Activated naive CD8-positive, alpha-beta T cell treated with anti-CD3 and anti-CD28 coated beads, Interleukin-2, amount 50 U/mL, for 24 hours (primary cell): ENCODE measurements at regions not wholly inside any gene's neighbourhood (a gene's known extent, or its start where the extent isn't known, plus 50 kb on each side); places are given as distances from the start of the nearest gene placed in this dataset.
"Not testable (repeated sequence)": the region's sequence is repeated elsewhere in the genome, so short reads cannot be mapped to it uniquely, and the experiment has no call there.

ENCODE experiments used
- ATAC-seq: fragments of 150-1000 bp; cut with Tn5 transposase; one replicate; pipeline ENCODE4 v1.10.0; 2021
- DNase-seq: peaks from one replicate; pipeline ENCODE4 v3.0.0; 2021
- H3K27ac Mint-ChIP-seq: one replicate; pipeline ENCODE4 v1.8.0; 2021; ENCODE audit warnings: mild to moderate bottlenecking, mixed read lengths
- H3K27me3 Mint-ChIP-seq: one replicate; pipeline ENCODE4 v1.8.0; 2021; ENCODE audit warnings: mixed read lengths
- H3K36me3 Mint-ChIP-seq: one replicate; pipeline ENCODE4 v1.8.0; 2021; ENCODE audit warnings: low read depth, mixed read lengths
- H3K4me1 Mint-ChIP-seq: one replicate; pipeline ENCODE4 v1.8.0; 2021; ENCODE audit warnings: mixed read lengths
- H3K4me3 Mint-ChIP-seq: one replicate; pipeline ENCODE4 v1.8.0; 2021; ENCODE audit warnings: mild to moderate bottlenecking, moderate library complexity, mixed read lengths
- H3K9me3 Mint-ChIP-seq: one replicate; pipeline ENCODE4 v1.8.0; 2021; ENCODE audit warnings: mixed read lengths

- not testable (repeated sequence) for H3K27me3 Mint-ChIP-seq, H3K36me3 Mint-ChIP-seq, H3K9me3 Mint-ChIP-seq, H3K4me3 Mint-ChIP-seq, H3K27ac Mint-ChIP-seq, ATAC-seq, H3K4me1 Mint-ChIP-seq, DNase-seq
Observed at GRCh38 chr2:129204581-129204980, 774.9 kb upstream of the RAB6C start.

GRCh38 chr2:129205176-129205575 lies 774.3 kb upstream of the RAB6C start:
- H3K36me3 Mint-ChIP-seq: no peaks in the 10 kb centered on the region
- H3K9me3 Mint-ChIP-seq: no peaks in the 10 kb centered on the region
- no peak for ATAC-seq

GRCh38 chr2:129205766-129206165 lies 773.7 kb upstream of the RAB6C start:
- Mint-ChIP-seq H3K4me3 (no peak overlapping the region), H3K27me3 (no peaks in the 10 kb centered on the region), H3K36me3 (no peaks in the 10 kb centered on the region), H3K27ac (no peak overlapping the region), H3K4me1 (no peaks in the 10 kb centered on the region), H3K9me3 (no peaks in the 10 kb centered on the region)
- DNase-seq: no peak
- ATAC-seq: no peak

More at GRCh38 chr2:129205176-129205575, 774.3 kb upstream of the RAB6C start:
- DNase-seq: no peak
- H3K4me1 Mint-ChIP-seq: no peaks in the 10 kb centered on the region
- H3K27ac Mint-ChIP-seq: no peak overlapping the region
- no peak overlapping the region for H3K4me3 Mint-ChIP-seq
- H3K27me3 Mint-ChIP-seq: no peaks in the 10 kb centered on the region

GRCh38 chr2:129212299-129212958 lies 767.0 kb upstream of the RAB6C start:
- DNase-seq: no peak
- no peak overlapping the region for H3K27ac Mint-ChIP-seq
- H3K36me3 Mint-ChIP-seq: no peaks in the 10 kb centered on the region
- no peak for ATAC-seq
- no peak overlapping the region for H3K4me3 Mint-ChIP-seq
- H3K4me1 Mint-ChIP-seq: no peaks in the 10 kb centered on the region
- H3K9me3 Mint-ChIP-seq: no peaks in the 10 kb centered on the region
- H3K27me3 Mint-ChIP-seq: no peaks in the 10 kb centered on the region

- no peak overlapping the region for H3K27ac Mint-ChIP-seq
- H3K27me3 Mint-ChIP-seq: peaks cover 2% of the 10 kb centered on the region
- H3K9me3 Mint-ChIP-seq: peaks cover 7% of the 10 kb centered on the region
Observed at GRCh38 chr2:129224022-129224421, 755.4 kb upstream of the RAB6C start.

GRCh38 chr2:129224486-129224885 lies 755.0 kb upstream of the RAB6C start:
- Mint-ChIP-seq H3K27me3 (peaks cover under 1% of the 10 kb centered on the region), H3K9me3 (peaks cover 7% of the 10 kb centered on the region), H3K27ac (no peak overlapping the region), H3K4me1 (no peaks in the 10 kb centered on the region), H3K4me3 (no peak overlapping the region), H3K36me3 (no peaks in the 10 kb centered on the region)
- ATAC-seq (no peak), DNase-seq (no peak)

More at GRCh38 chr2:129224022-129224421, 755.4 kb upstream of the RAB6C start:
- ATAC-seq (no peak), DNase-seq (no peak)
- Mint-ChIP-seq H3K36me3 (no peaks in the 10 kb centered on the region), H3K4me3 (no peak overlapping the region), H3K4me1 (no peaks in the 10 kb centered on the region)

GRCh38 chr2:129229196-129229595 lies 750.3 kb upstream of the RAB6C start:
- H3K36me3 Mint-ChIP-seq: no peaks in the 10 kb centered on the region
- DNase-seq: no peak
- no peak overlapping the region for H3K27ac Mint-ChIP-seq
- H3K4me3 Mint-ChIP-seq: no peak overlapping the region
- no peaks in the 10 kb centered on the region for H3K9me3 Mint-ChIP-seq
- H3K4me1 Mint-ChIP-seq: no peaks in the 10 kb centered on the region
- no peak for ATAC-seq
- H3K27me3 Mint-ChIP-seq: no peaks in the 10 kb centered on the region

GRCh38 chr2:129229830-129230441 lies 749.5 kb upstream of the RAB6C start:
- no peak for ATAC-seq
- no peaks in the 10 kb centered on the region for H3K4me1 Mint-ChIP-seq
- H3K4me3 Mint-ChIP-seq: no peak overlapping the region
- no peaks in the 10 kb centered on the region for H3K27me3 Mint-ChIP-seq
- no peak overlapping the region for H3K27ac Mint-ChIP-seq
- H3K9me3 Mint-ChIP-seq: no peaks in the 10 kb centered on the region
- DNase-seq: no peak
- H3K36me3 Mint-ChIP-seq: no peaks in the 10 kb centered on the region

GRCh38 chr2:129231924-129232323 lies 747.5 kb upstream of the RAB6C start:
- no peak for DNase-seq

GRCh38 chr2:129233166-129233565 lies 746.3 kb upstream of the RAB6C start:
- H3K27ac Mint-ChIP-seq: no peak overlapping the region
- DNase-seq (no peak), ATAC-seq (no peak)
- H3K4me1 Mint-ChIP-seq: no peaks in the 10 kb centered on the region
- H3K4me3 Mint-ChIP-seq: no peak overlapping the region
- no peaks in the 10 kb centered on the region for H3K36me3 Mint-ChIP-seq
- H3K27me3 Mint-ChIP-seq: no peaks in the 10 kb centered on the region
- H3K9me3 Mint-ChIP-seq: no peaks in the 10 kb centered on the region

More at GRCh38 chr2:129231924-129232323, 747.5 kb upstream of the RAB6C start:
- H3K9me3 Mint-ChIP-seq: no peaks in the 10 kb centered on the region
- H3K4me1 Mint-ChIP-seq: no peaks in the 10 kb centered on the region
- no peaks in the 10 kb centered on the region for H3K27me3 Mint-ChIP-seq
- no peak for ATAC-seq
- H3K4me3 Mint-ChIP-seq: no peak overlapping the region
- no peak overlapping the region for H3K27ac Mint-ChIP-seq
- H3K36me3 Mint-ChIP-seq: no peaks in the 10 kb centered on the region

- DNase-seq (no peak), ATAC-seq (no peak)
- Mint-ChIP-seq H3K4me3 (no peak overlapping the region), H3K27ac (no peak overlapping the region), H3K9me3 (no peaks in the 10 kb centered on the region), H3K4me1 (no peaks in the 10 kb centered on the region), H3K36me3 (no peaks in the 10 kb centered on the region), H3K27me3 (no peaks in the 10 kb centered on the region)
Observed at GRCh38 chr2:129233751-129234406, 745.6 kb upstream of the RAB6C start.

- Mint-ChIP-seq H3K27ac (no peak overlapping the region), H3K9me3 (no peaks in the 10 kb centered on the region), H3K27me3 (no peaks in the 10 kb centered on the region), H3K36me3 (no peaks in the 10 kb centered on the region), H3K4me1 (no peaks in the 10 kb centered on the region), H3K4me3 (no peak overlapping the region)
- no peak for DNase-seq
- no peak for ATAC-seq
Observed at GRCh38 chr2:129236601-129237000, 742.9 kb upstream of the RAB6C start.

GRCh38 chr2:129237966-129238725 lies 741.3 kb upstream of the RAB6C start:
- DNase-seq (no peak), ATAC-seq (no peak)
- no peak overlapping the region for H3K4me3 Mint-ChIP-seq
- H3K27ac Mint-ChIP-seq: no peak overlapping the region
- no peaks in the 10 kb centered on the region for H3K27me3 Mint-ChIP-seq
- H3K36me3 Mint-ChIP-seq: no peaks in the 10 kb centered on the region
- no peaks in the 10 kb centered on the region for H3K4me1 Mint-ChIP-seq
- no peaks in the 10 kb centered on the region for H3K9me3 Mint-ChIP-seq

GRCh38 chr2:129239141-129239540 lies 740.3 kb upstream of the RAB6C start:
- Mint-ChIP-seq H3K9me3 (no peaks in the 10 kb centered on the region), H3K27me3 (no peaks in the 10 kb centered on the region), H3K4me1 (no peaks in the 10 kb centered on the region), H3K4me3 (no peak overlapping the region), H3K27ac (no peak overlapping the region), H3K36me3 (no peaks in the 10 kb centered on the region)
- ATAC-seq (no peak), DNase-seq (no peak)

GRCh38 chr2:129240061-129240460 lies 739.4 kb upstream of the RAB6C start:
- no peaks in the 10 kb centered on the region for H3K4me1 Mint-ChIP-seq
- H3K36me3 Mint-ChIP-seq: no peaks in the 10 kb centered on the region
- DNase-seq (no peak), ATAC-seq (no peak)
- H3K4me3 Mint-ChIP-seq: no peak overlapping the region
- H3K27me3 Mint-ChIP-seq: no peaks in the 10 kb centered on the region
- no peaks in the 10 kb centered on the region for H3K9me3 Mint-ChIP-seq
- H3K27ac Mint-ChIP-seq: no peak overlapping the region
